AG04450 (cell line): ENCODE measurements at regions not wholly inside any gene's neighbourhood (a gene's known extent, or its start where the extent isn't known, plus 50 kb on each side); places are given as distances from the start of the nearest gene placed in this dataset.

Experiments
- CTCF ChIA-PET: fragments of 300-600, 350-600 bp; formaldehyde crosslinking; extraction: SDS; loops from one replicate; lab custom pipeline; 2022; ENCODE audit warnings: antibody characterized with exemption, inconsistent platforms; lab: Charles Lee
- POLR2A ChIA-PET: fragments of 350-600 bp; formaldehyde crosslinking; extraction: SDS; loops from one replicate; lab custom pipeline; 2021; ENCODE audit warnings: antibody characterized with exemption, inconsistent platforms; lab: Yijun Ruan, JAX
- DNase-seq: peaks from one replicate; pipeline ENCODE4 v3.0.0-alpha.2; 2011; ENCODE audit warnings: low read depth, low spot score
- H3K27ac ChIP-seq: one replicate; pipeline ENCODE4 v1.5.1; 2012; ENCODE audit warnings: low read depth, low read length, control low read depth
- H3K27me3 ChIP-seq: one replicate; pipeline ENCODE4 v1.6.0; 2012; ENCODE audit warnings: low read length; ENCODE audit not compliant: control insufficient read depth, insufficient read depth
- H3K4me3 ChIP-seq: 2 replicates; pipeline ENCODE4 v1.5.1; 2011; ENCODE audit warnings: mild to moderate bottlenecking, low read depth, low read length, control low read depth
- H3K9me3 ChIP-seq: 2 replicates; pipeline ENCODE4 v1.5.1; 2012; ENCODE audit warnings: low read length; ENCODE audit not compliant: control insufficient read depth, insufficient read depth
- TF ChIP-seq, protein P1 (sequence below): IDR thresholded peaks from 2 replicates; pipeline ENCODE4 v1.5.1; 2011; ENCODE audit warnings: low read depth, low read length, control low read depth, inconsistent platforms

DNA sequence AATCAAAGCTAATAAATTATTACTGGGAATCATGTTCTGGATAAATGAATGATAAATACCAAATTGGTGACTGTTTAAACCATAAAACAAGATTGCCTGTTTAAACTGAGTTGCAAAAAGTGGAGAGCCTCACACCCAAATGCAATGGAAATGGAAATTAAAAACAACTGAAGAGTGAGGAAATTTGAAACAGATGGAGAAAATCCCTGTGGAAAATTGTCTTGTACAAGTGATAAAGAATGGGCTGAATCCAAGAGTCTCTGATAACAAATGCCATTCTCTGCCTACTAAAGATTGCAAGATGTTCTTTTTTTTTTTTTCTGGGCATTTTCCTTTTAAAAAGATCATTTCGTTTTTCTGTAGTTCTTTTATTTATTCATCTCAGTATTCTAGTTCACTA lies 426.3 kb downstream of the NLGN4X start:
- H3K27me3 ChIP-seq = no peaks in the 10 kb centered on the region
- H3K4me3 ChIP-seq = no peak overlapping the region
- POLR2A ChIA-PET = no interaction called here
- no peak for DNase-seq
- TF ChIP-seq, protein P1, sequence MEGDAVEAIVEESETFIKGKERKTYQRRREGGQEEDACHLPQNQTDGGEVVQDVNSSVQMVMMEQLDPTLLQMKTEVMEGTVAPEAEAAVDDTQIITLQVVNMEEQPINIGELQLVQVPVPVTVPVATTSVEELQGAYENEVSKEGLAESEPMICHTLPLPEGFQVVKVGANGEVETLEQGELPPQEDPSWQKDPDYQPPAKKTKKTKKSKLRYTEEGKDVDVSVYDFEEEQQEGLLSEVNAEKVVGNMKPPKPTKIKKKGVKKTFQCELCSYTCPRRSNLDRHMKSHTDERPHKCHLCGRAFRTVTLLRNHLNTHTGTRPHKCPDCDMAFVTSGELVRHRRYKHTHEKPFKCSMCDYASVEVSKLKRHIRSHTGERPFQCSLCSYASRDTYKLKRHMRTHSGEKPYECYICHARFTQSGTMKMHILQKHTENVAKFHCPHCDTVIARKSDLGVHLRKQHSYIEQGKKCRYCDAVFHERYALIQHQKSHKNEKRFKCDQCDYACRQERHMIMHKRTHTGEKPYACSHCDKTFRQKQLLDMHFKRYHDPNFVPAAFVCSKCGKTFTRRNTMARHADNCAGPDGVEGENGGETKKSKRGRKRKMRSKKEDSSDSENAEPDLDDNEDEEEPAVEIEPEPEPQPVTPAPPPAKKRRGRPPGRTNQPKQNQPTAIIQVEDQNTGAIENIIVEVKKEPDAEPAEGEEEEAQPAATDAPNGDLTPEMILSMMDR = no peak
- H3K9me3 ChIP-seq = no peaks in the 10 kb centered on the region
- H3K27ac ChIP-seq = no peak overlapping the region
- CTCF ChIA-PET = no interaction called here

DNA sequence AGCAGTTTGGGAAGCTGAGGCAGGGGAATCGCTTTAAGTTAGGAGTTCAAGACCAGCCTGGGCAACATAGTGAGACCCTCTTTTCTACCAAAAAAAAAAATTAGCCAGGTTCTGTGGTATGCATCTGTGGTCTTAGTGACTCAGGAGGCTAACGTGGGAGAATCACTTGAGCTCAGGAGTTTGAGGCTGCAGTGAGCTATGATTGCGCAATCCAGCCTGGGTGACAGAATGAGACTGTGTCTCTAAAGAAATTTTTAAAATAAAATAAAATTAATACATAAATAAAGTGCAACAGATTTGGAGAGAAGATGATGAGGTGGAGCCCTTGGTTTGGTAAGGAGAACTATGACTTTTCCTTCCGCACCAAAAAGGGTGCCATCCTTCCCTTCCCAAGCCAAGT lies 436.9 kb downstream of the NLGN4X start:
- no peak overlapping the region for H3K4me3 ChIP-seq
- CTCF ChIA-PET = no interaction called here
- TF ChIP-seq, protein P1 = no peak
- no peaks in the 10 kb centered on the region for H3K27me3 ChIP-seq
- no peak overlapping the region for H3K27ac ChIP-seq
- POLR2A ChIA-PET = no interaction called here
- peaks cover 2% of the 10 kb centered on the region; the same call in 1 of the 2 replicates for H3K9me3 ChIP-seq
- DNase-seq = no peak

DNA sequence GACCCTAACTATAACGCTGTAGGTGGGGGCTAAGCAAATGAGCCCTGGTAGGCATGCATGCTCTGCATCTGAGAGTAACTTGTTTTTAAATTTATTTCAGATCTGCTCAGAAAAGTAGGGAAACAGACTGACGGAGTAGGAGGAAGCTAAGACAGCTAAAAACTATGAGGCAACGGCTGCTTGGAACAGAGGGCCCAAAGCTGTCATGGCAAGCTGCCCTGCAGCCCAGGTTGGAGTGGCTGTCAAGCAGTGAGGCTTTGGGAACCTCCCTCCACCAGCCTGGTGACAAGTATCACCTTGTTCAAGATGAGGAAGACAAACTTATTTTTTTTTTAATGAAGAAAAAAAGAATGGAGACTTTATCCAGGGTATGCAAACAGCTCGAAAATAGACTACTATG lies 439.8 kb downstream of the NLGN4X start:
- no peak overlapping the region for H3K27ac ChIP-seq
- CTCF ChIA-PET = no interaction called here
- POLR2A ChIA-PET = no interaction called here
- no peaks in the 10 kb centered on the region for H3K27me3 ChIP-seq
- H3K9me3 ChIP-seq = peaks cover 2% of the 10 kb centered on the region; the same call in 1 of the 2 replicates
- DNase-seq = no peak
- TF ChIP-seq, protein P1 = no peak
- H3K4me3 ChIP-seq = no peak overlapping the region

DNA sequence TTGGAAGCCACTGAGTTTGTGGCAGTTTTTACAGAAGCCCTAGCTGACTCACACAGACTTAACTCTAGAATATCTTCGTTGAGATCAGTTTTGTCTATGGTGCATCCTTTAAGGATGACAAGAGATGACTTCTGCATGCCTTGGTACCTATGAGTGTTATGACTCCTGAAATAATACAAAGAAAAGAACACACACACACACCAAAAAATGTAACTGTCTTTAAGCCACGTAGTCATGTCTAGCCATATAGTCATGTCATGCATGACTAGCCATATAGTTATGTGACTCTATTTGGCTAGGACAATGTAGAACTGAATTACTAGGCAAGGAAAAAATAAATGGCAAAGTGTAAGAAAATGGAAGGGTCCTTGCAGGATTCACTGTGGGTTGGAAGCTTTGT lies 447.8 kb downstream of the NLGN4X start:
- DNase-seq = no peak
- no peaks in the 10 kb centered on the region for H3K27me3 ChIP-seq
- CTCF ChIA-PET = no interaction called here
- POLR2A ChIA-PET = no interaction called here
- peaks cover 3% of the 10 kb centered on the region; the same call in 1 of the 2 replicates for H3K9me3 ChIP-seq
- TF ChIP-seq, protein P1 = no peak
- no peak overlapping the region for H3K4me3 ChIP-seq
- H3K27ac ChIP-seq = no peak overlapping the region

DNA sequence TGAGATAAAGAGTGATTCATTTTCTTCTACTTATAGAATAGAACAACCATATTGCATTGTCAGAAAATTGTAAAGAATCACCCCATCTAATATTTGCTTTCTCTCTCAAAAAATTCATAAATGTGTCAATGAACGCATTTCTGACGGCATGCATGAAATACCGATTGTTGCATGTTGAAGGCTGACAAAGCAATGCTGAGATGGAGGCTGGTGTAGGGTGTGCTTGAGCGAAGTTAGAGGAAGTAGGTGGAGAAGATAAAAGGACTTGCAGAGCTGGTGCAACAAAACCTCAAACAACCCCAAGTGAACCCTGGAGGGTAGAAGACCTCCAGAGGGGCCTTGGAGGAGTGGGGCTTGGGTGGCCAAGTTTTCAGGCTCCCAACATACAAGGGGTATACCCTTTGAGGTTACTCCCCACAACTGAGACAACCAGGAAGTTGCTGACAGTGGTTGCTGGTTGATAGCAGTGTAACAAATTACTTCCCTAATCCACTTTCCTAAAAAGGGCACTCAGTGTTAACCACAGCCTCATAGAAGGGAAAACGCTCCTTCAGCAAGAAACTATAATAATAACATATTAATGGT lies 452.7 kb downstream of the NLGN4X start:
- ChIA-PET CTCF (no interaction called here), POLR2A (no interaction called here)
- no peak overlapping the region for H3K27ac ChIP-seq
- H3K9me3 ChIP-seq = peaks cover 3% of the 10 kb centered on the region; the same call in 1 of the 2 replicates
- TF ChIP-seq, protein P1 = no peak
- no peak for DNase-seq
- H3K4me3 ChIP-seq = no peak overlapping the region
- no peaks in the 10 kb centered on the region for H3K27me3 ChIP-seq
